HCT116 (cell line): ENCODE measurements at regions not wholly inside any gene's neighbourhood (a gene's known extent, or its start where the extent isn't known, plus 50 kb on each side); places are given as distances from the start of the nearest gene placed in this dataset.
A peak's percentile ranks its signal among the peaks of the same experiment; 100 is the strongest.

Experiments
- ATAC-seq: fragments of 200-7000 bp; cut with Tn5 transposase; 2 replicates; pipeline ENCODE4 v1.9.1; 2020; ENCODE audit warnings: mild to moderate bottlenecking, moderate library complexity
- BruUV-seq: library from RNA; stranded (reverse); fragments of 400-500 nt; replicated peaks from 2 replicates; lab custom pipeline; 2021; lab: Mats Ljungman, UMichigan
- CTCF ChIA-PET: fragments of 300-600 bp; sonication (Branson Sonifier 250); formaldehyde crosslinking; loops from one replicate; lab custom pipeline; 2021; ENCODE audit warnings: antibody characterized with exemption; lab: Charles Lee
- POLR2A ChIA-PET: fragments of 300-600, 350-600 bp; sonication (Branson Sonifier 250); formaldehyde crosslinking; loops from one replicate; lab custom pipeline; 2021; ENCODE audit warnings: antibody characterized with exemption; lab: Charles Lee
- RAD21 ChIA-PET, 2 experiments: fragments of 300-600 bp; sonication (Branson Sonifier 250); formaldehyde crosslinking; loops; one replicate each; lab custom pipeline; 2023; ENCODE audit warnings: low total read pairs in 2 of 2; ENCODE audit not compliant: uncharacterized antibody in 2 of 2, unreplicated experiment in 2 of 2, low non-redundant PET in 1 of 2; lab: Charles Lee
- DNase-seq: peaks from one replicate; pipeline ENCODE4 v3.0.0-alpha.2; 2010; ENCODE audit warnings: low read depth, low spot score
- H2AFZ ChIP-seq: fragments of 200-600 bp; shearing (Covaris generic), sonication (generic); 2 replicates; pipeline ENCODE4 v1.6.1; 2017; ENCODE audit warnings: low read depth, mixed run types, mixed read lengths, antibody characterized with exemption, low read length; ENCODE audit not compliant: poor library complexity, severe bottlenecking
- H3K27ac ChIP-seq: 2 replicates; pipeline ENCODE4 v1.5.1; 2012; ENCODE audit warnings: low read depth, low read length
- H3K27me3 ChIP-seq: fragments of 200-600 bp; sonication (generic); 2 replicates; pipeline ENCODE4 v1.6.1; 2016; ENCODE audit warnings: mixed run types, low read length, mixed read lengths; ENCODE audit not compliant: insufficient read depth
- H3K36me3 ChIP-seq, 2 experiments: fragments of 200-500 bp in 1 of 2; fragments of 200-600 bp in 1 of 2; sonication (Bioruptor generic) in 1 of 2; sonication (generic) in 1 of 2; 2 replicates each; pipeline versions ENCODE4 v1.5.1 to v1.6.1; 2014 to 2016; ENCODE audit warnings: low read length in 2 of 2, inconsistent platforms in 1 of 2, mixed read lengths in 1 of 2, mixed run types in 1 of 2; ENCODE audit not compliant: insufficient read depth in 2 of 2, control insufficient read depth in 1 of 2
- H3K4me1 ChIP-seq, 2 experiments: fragments of 200-600 bp in 1 of 2; sonication (generic) in 1 of 2; 2 replicates each; pipeline versions ENCODE4 v1.5.1 to v1.6.1; 2012 to 2017; ENCODE audit warnings: low read length in 2 of 2, inconsistent platforms in 1 of 2, mild to moderate bottlenecking in 1 of 2, mixed read lengths in 1 of 2, mixed run types in 1 of 2, moderate library complexity in 1 of 2; ENCODE audit not compliant: insufficient read depth in 2 of 2, control insufficient read depth in 1 of 2
- H3K4me2 ChIP-seq: fragments of 200-600 bp; sonication (generic); 2 replicates; pipeline ENCODE4 v1.6.1; 2017; ENCODE audit warnings: mixed run types, low read length, mixed read lengths
- H3K4me3 ChIP-seq, 2 experiments: fragments of 200-600 bp in 1 of 2; sonication (generic) in 1 of 2; replicated peaks in 1 of 2; 2 replicates each; pipeline ENCODE4 v1.5.1; 2011 to 2016; ENCODE audit warnings: low read length in 2 of 2, control low read depth in 1 of 2, low read depth in 1 of 2, mild to moderate bottlenecking in 1 of 2, mixed read lengths in 1 of 2, mixed run types in 1 of 2
- H3K79me2 ChIP-seq: fragments of 200-600 bp; sonication (generic); 2 replicates; pipeline ENCODE4 v1.6.1; 2017; ENCODE audit warnings: mild to moderate bottlenecking, mixed run types, low read length, moderate library complexity, mixed read lengths; ENCODE audit not compliant: insufficient read depth
- H3K9ac ChIP-seq: fragments of 200-600 bp; sonication (generic); 2 replicates; pipeline ENCODE4 v1.6.1; 2016; ENCODE audit warnings: low read length, mixed read lengths
- H3K9me2 ChIP-seq: fragments of 200-600 bp; sonication (generic), shearing (Covaris generic); 2 replicates; pipeline ENCODE4 v1.6.1; 2017; ENCODE audit warnings: mixed run types, mild to moderate bottlenecking, moderate library complexity; ENCODE audit not compliant: insufficient read depth
- H3K9me3 ChIP-seq, 2 experiments: fragments of 200-500 bp in 1 of 2; fragments of 200-600 bp in 1 of 2; sonication (Bioruptor generic) in 1 of 2; sonication (generic) in 1 of 2; 2 replicates each; pipeline ENCODE4 v1.6.1; 2014 to 2017; ENCODE audit warnings: low read length in 2 of 2, mixed read lengths in 2 of 2, inconsistent platforms in 1 of 2, low read depth in 1 of 2, mild to moderate bottlenecking in 1 of 2, mixed run types in 1 of 2, moderate library complexity in 1 of 2; ENCODE audit not compliant: control insufficient read depth in 1 of 2, insufficient read depth in 1 of 2
- H4K20me1 ChIP-seq: fragments of 200-600 bp; sonication (generic), shearing (Covaris generic); 2 replicates; pipeline ENCODE4 v1.6.1; 2017; ENCODE audit warnings: mixed run types, mild to moderate bottlenecking, moderate library complexity; ENCODE audit not compliant: insufficient read depth
- ATF3 ChIP-seq: IDR thresholded peaks from 2 replicates; pipeline ENCODE4 v1.6.1; 2012
- CBX3 ChIP-seq: IDR thresholded peaks from 2 replicates; pipeline ENCODE4 v1.6.1; 2012; ENCODE audit warnings: low read depth
- CEBPB ChIP-seq: IDR thresholded peaks from 2 replicates; pipeline ENCODE4 v1.6.1; 2012; ENCODE audit warnings: low read depth
- CTCF ChIP-seq, 3 experiments: fragments of 200-600 bp in 1 of 3; sonication (generic) in 1 of 3; IDR thresholded peaks in 2 of 3; conservative IDR thresholded peaks in 1 of 3; 2 replicates each; pipeline ENCODE4 v1.5.1; 2012 to 2017; ENCODE audit warnings: low read depth in 2 of 3, low read length in 2 of 3, antibody characterized with exemption in 1 of 3, borderline replicate concordance in 1 of 3, control low read depth in 1 of 3, mild to moderate bottlenecking in 1 of 3, mixed read lengths in 1 of 3, mixed run types in 1 of 3, moderate library complexity in 1 of 3; ENCODE audit not compliant: insufficient read depth in 1 of 3
- EGR1 ChIP-seq: IDR thresholded peaks from 2 replicates; pipeline ENCODE4 v1.6.1; 2012; ENCODE audit warnings: low read depth
- ELF1 ChIP-seq: IDR thresholded peaks from 2 replicates; pipeline ENCODE4 v1.6.1; 2012; ENCODE audit warnings: low read depth, borderline replicate concordance
- EZH2 ChIP-seq: fragments of 200-600 bp; sonication (generic); IDR thresholded peaks from 2 replicates; pipeline ENCODE4 v1.6.1; 2017; ENCODE audit warnings: antibody characterized with exemption, mixed run types
- EZH2phosphoT487 ChIP-seq: fragments of 200-600 bp; IDR thresholded peaks from 2 replicates; pipeline ENCODE4 v1.6.1; 2018; ENCODE audit warnings: antibody characterized with exemption, borderline replicate concordance
- JUND ChIP-seq: IDR thresholded peaks from 2 replicates; pipeline ENCODE4 v1.6.1; 2012
- MAX ChIP-seq: IDR thresholded peaks from 2 replicates; pipeline ENCODE4 v1.6.1; 2012
- POLR2A ChIP-seq: IDR thresholded peaks from 2 replicates; pipeline ENCODE4 v1.7.0; 2011; ENCODE audit warnings: borderline replicate concordance; ENCODE audit not compliant: insufficient read depth, insufficient read length; ENCODE audit errors: extremely low read depth
- POLR2AphosphoS5 ChIP-seq: IDR thresholded peaks from 2 replicates; pipeline ENCODE4 v1.6.1; 2011; ENCODE audit warnings: mild to moderate bottlenecking, low read depth, low read length, moderate library complexity
- RAD21 ChIP-seq: IDR thresholded peaks from 2 replicates; pipeline ENCODE4 v1.6.1; 2012; ENCODE audit warnings: low read depth, mild to moderate bottlenecking
- SRF ChIP-seq: IDR thresholded peaks from 2 replicates; pipeline ENCODE4 v1.6.1; 2012; ENCODE audit warnings: low read depth
- TCF7L2 ChIP-seq: IDR thresholded peaks from 2 replicates; pipeline ENCODE4 v1.7.0; 2011; ENCODE audit warnings: borderline replicate concordance, inconsistent platforms; ENCODE audit not compliant: insufficient read depth, insufficient read length; ENCODE audit errors: extremely low read depth
- YY1 ChIP-seq: IDR thresholded peaks from 2 replicates; pipeline ENCODE4 v1.6.1; 2011; ENCODE audit warnings: low read length, low read depth, moderate library complexity, mild to moderate bottlenecking; ENCODE audit not compliant: insufficient replicate concordance; ENCODE audit errors: extremely low read depth
- ZBTB33 ChIP-seq: IDR thresholded peaks from 2 replicates; pipeline ENCODE4 v1.6.1; 2011; ENCODE audit warnings: mild to moderate bottlenecking, low read length, moderate library complexity; ENCODE audit not compliant: insufficient replicate concordance; ENCODE audit errors: extremely low read depth
- ZFX ChIP-seq: fragments of 450-650 bp; IDR thresholded peaks from 2 replicates; pipeline ENCODE4 v1.6.1; 2017
- ZNF274 ChIP-seq: fragments of 200-500 bp; sonication (Bioruptor generic); IDR thresholded peaks from 2 replicates; pipeline ENCODE4 v1.6.1; 2014; ENCODE audit warnings: mild to moderate bottlenecking, low read depth, low read length, inconsistent platforms
- intact Hi-C: fragments of 100-400 bp; cut with micrococcal nuclease; formaldehyde crosslinking; loops from 2 replicates; pipeline ENCODE4 v1.10.0; 2022

- no peak for TF ChIP-seq MAX
- no peak for TF ChIP-seq ELF1
- TF ChIP-seq ZFX, result no peak
- TF ChIP-seq TCF7L2, result no peak
- TF ChIP-seq CTCF (IDR thresholded peaks at IDR 0.05 in 2 of 3, conservative IDR thresholded peaks at IDR 0.05 in 1 of 3; ENCODE audit: borderline replicate concordance in 1 of 3, insufficient read depth in 1 of 3, low read depth in 2 of 3, low read length in 2 of 3), result no peak
- no peak for TF ChIP-seq POLR2AphosphoS5
- TF ChIP-seq EZH2, result no peak
Measured at GRCh38 chr5:137566780-137567179, 67.7 kb upstream of the SPOCK1 start (continued).

GRCh38 chr5:137566118-137566541, 67.0 kb upstream of the SPOCK1 start:
- no peaks in the 10 kb centered on the region for H3K9me3 ChIP-seq
- ATAC-seq, result peak; percentile 32; the same call in 1 of the 2 replicates
- H3K79me2 ChIP-seq, result no peaks in the 10 kb centered on the region
- H4K20me1 ChIP-seq, result no peaks in the 10 kb centered on the region
- no peak overlapping the region for H3K9ac ChIP-seq
- ChIA-PET CTCF (no interaction called here), RAD21 (no interaction called here), POLR2A (no interaction called here)
- H3K36me3 ChIP-seq, result no peaks in the 10 kb centered on the region
- H2AFZ ChIP-seq, result no peak overlapping the region
- H3K27me3 ChIP-seq, result 0 out of 2 replicates have a peak, but pooled peaks cover 6% of the 10 kb centered on the region
- H3K4me3 ChIP-seq, result no peak overlapping the region
- H3K4me2 ChIP-seq, result no peak overlapping the region
- no peaks in the 10 kb centered on the region for H3K4me1 ChIP-seq
- DNase-seq, result no peak
- intact Hi-C loops, result no loop called here
- H3K9me2 ChIP-seq, result no peaks in the 10 kb centered on the region
- no TSS peak for BruUV-seq
- H3K27ac ChIP-seq, result no peak overlapping the region
- TF ChIP-seq CTCF (IDR thresholded peaks at IDR 0.05 in 2 of 3, conservative IDR thresholded peaks at IDR 0.05 in 1 of 3; ENCODE audit: borderline replicate concordance in 1 of 3, insufficient read depth in 1 of 3, low read depth in 2 of 3, low read length in 2 of 3) (no peak), YY1 (no peak), SRF (no peak), CBX3 (no peak), ATF3 (no peak), MAX (no peak), CEBPB (no peak), EGR1 (no peak), EZH2phosphoT487 (no peak), ZBTB33 (no peak), POLR2A (no peak), ZNF274 (no peak), TCF7L2 (no peak), RAD21 (no peak), JUND (no peak)
